Activated T-cell treated with anti-CD3 and anti-CD28 coated beads, Interleukin-2, amount 50 U/mL, for 4 hours (primary cell): ENCODE measurements at regions not wholly inside any gene's neighbourhood (a gene's known extent, or its start where the extent isn't known, plus 50 kb on each side); places are given as distances from the start of the nearest gene placed in this dataset.

Experiments
- ATAC-seq, 2 donors: fragments of 200-7000 bp; cut with Tn5 transposase; one replicate each; pipeline ENCODE4 v1.10.0; 2021
- DNase-seq: peaks from one replicate; pipeline ENCODE4 v3.0.0-alpha.2; 2020
- H3K27me3 Mint-ChIP-seq: one replicate; pipeline ENCODE4 v1.8.0; 2021; ENCODE audit warnings: low read depth, mixed read lengths
- H3K36me3 Mint-ChIP-seq: one replicate; pipeline ENCODE4 v1.8.0; 2022; ENCODE audit warnings: mixed read lengths; ENCODE audit not compliant: insufficient read depth
- H3K4me1 Mint-ChIP-seq: one replicate; pipeline ENCODE4 v1.8.0; 2021; ENCODE audit warnings: low read depth, mixed read lengths
- H3K4me3 Mint-ChIP-seq: one replicate; pipeline ENCODE4 v1.8.0; 2021; ENCODE audit warnings: mild to moderate bottlenecking, moderate library complexity, mixed read lengths
- H3K9me3 Mint-ChIP-seq: one replicate; pipeline ENCODE4 v1.8.0; 2021; ENCODE audit warnings: mixed read lengths

GRCh38 chr4:164531336-164531735, 222.6 kb upstream of the SMIM31 start:
- H3K36me3 Mint-ChIP-seq = no peaks in the 10 kb centered on the region
- no peaks in the 10 kb centered on the region for H3K9me3 Mint-ChIP-seq
- no peak overlapping the region for H3K4me3 Mint-ChIP-seq
- DNase-seq (no peak), ATAC-seq (no peak)
- H3K27me3 Mint-ChIP-seq = no peaks in the 10 kb centered on the region
- no peaks in the 10 kb centered on the region for H3K4me1 Mint-ChIP-seq

- Mint-ChIP-seq H3K9me3 (peaks cover 10% of the 10 kb centered on the region), H3K4me3 (no peak overlapping the region), H3K27me3 (peaks cover 2% of the 10 kb centered on the region), H3K4me1 (no peaks in the 10 kb centered on the region), H3K36me3 (no peaks in the 10 kb centered on the region)
- ATAC-seq = no peak
- no peak for DNase-seq
These were observed 217.1 kb upstream of the SMIM31 start for GRCh38 chr4:164536814-164537213.

GRCh38 chr4:164538097-164538496, 215.8 kb upstream of the SMIM31 start:
- Mint-ChIP-seq H3K4me3 (no peak overlapping the region), H3K27me3 (peaks cover 2% of the 10 kb centered on the region), H3K36me3 (no peaks in the 10 kb centered on the region), H3K9me3 (peaks cover 10% of the 10 kb centered on the region), H3K4me1 (no peaks in the 10 kb centered on the region)
- ATAC-seq = no peak
- no peak for DNase-seq

GRCh38 chr4:164540987-164541386, 212.9 kb upstream of the SMIM31 start:
- Mint-ChIP-seq H3K9me3 (peaks cover 10% of the 10 kb centered on the region), H3K4me1 (no peaks in the 10 kb centered on the region), H3K36me3 (no peaks in the 10 kb centered on the region), H3K4me3 (no peak overlapping the region), H3K27me3 (peaks cover 2% of the 10 kb centered on the region)
- no peak for ATAC-seq
- no peak for DNase-seq

- H3K36me3 Mint-ChIP-seq = no peaks in the 10 kb centered on the region
- H3K9me3 Mint-ChIP-seq = peaks cover 10% of the 10 kb centered on the region
- DNase-seq = no peak
- H3K4me3 Mint-ChIP-seq = no peak overlapping the region
- H3K4me1 Mint-ChIP-seq = no peaks in the 10 kb centered on the region
- ATAC-seq = no peak
- peaks cover under 1% of the 10 kb centered on the region for H3K27me3 Mint-ChIP-seq
These were observed 211.5 kb upstream of the SMIM31 start for GRCh38 chr4:164542431-164542830.

- DNase-seq (no peak), ATAC-seq (no peak)
- Mint-ChIP-seq H3K36me3 (no peaks in the 10 kb centered on the region), H3K27me3 (no peaks in the 10 kb centered on the region), H3K9me3 (peaks cover 4% of the 10 kb centered on the region), H3K4me3 (no peak overlapping the region), H3K4me1 (no peaks in the 10 kb centered on the region)
These were observed 202.8 kb upstream of the SMIM31 start for GRCh38 chr4:164550989-164551712.

- ATAC-seq (no peak), DNase-seq (no peak)
- Mint-ChIP-seq H3K27me3 (no peaks in the 10 kb centered on the region), H3K4me1 (no peaks in the 10 kb centered on the region), H3K36me3 (no peaks in the 10 kb centered on the region), H3K9me3 (peaks cover 4% of the 10 kb centered on the region), H3K4me3 (no peak overlapping the region)
These were observed 202.3 kb upstream of the SMIM31 start for GRCh38 chr4:164551713-164552040.

- Mint-ChIP-seq H3K9me3 (peaks cover 7% of the 10 kb centered on the region), H3K4me1 (no peaks in the 10 kb centered on the region), H3K36me3 (no peaks in the 10 kb centered on the region), H3K4me3 (no peak overlapping the region), H3K27me3 (no peaks in the 10 kb centered on the region)
- DNase-seq = no peak
- ATAC-seq = no peak
These were observed 182.1 kb upstream of the SMIM31 start for GRCh38 chr4:164571593-164572390.

GRCh38 chr4:164572877-164573279, 181.1 kb upstream of the SMIM31 start:
- H3K9me3 Mint-ChIP-seq = peaks cover 7% of the 10 kb centered on the region
- no peak for ATAC-seq
- H3K4me3 Mint-ChIP-seq = no peak overlapping the region
- H3K27me3 Mint-ChIP-seq = no peaks in the 10 kb centered on the region
- H3K36me3 Mint-ChIP-seq = no peaks in the 10 kb centered on the region
- DNase-seq = no peak
- H3K4me1 Mint-ChIP-seq = no peaks in the 10 kb centered on the region

GRCh38 chr4:164575861-164576260, 178.1 kb upstream of the SMIM31 start:
- H3K4me3 Mint-ChIP-seq = no peak overlapping the region
- no peaks in the 10 kb centered on the region for H3K36me3 Mint-ChIP-seq
- no peaks in the 10 kb centered on the region for H3K9me3 Mint-ChIP-seq
- H3K4me1 Mint-ChIP-seq = no peaks in the 10 kb centered on the region
- H3K27me3 Mint-ChIP-seq = no peaks in the 10 kb centered on the region
- no peak for ATAC-seq
- no peak for DNase-seq

- Mint-ChIP-seq H3K4me1 (no peaks in the 10 kb centered on the region), H3K36me3 (no peaks in the 10 kb centered on the region), H3K9me3 (peaks cover 1% of the 10 kb centered on the region), H3K27me3 (no peaks in the 10 kb centered on the region), H3K4me3 (no peak overlapping the region)
- ATAC-seq (no peak), DNase-seq (no peak)
These were observed 174.5 kb upstream of the SMIM31 start for GRCh38 chr4:164579270-164579942.

GRCh38 chr4:164591666-164592065, 162.3 kb upstream of the SMIM31 start:
- DNase-seq (no peak), ATAC-seq (no peak)
- no peak overlapping the region for H3K4me3 Mint-ChIP-seq
- H3K9me3 Mint-ChIP-seq = peaks cover 5% of the 10 kb centered on the region
- no peaks in the 10 kb centered on the region for H3K36me3 Mint-ChIP-seq
- no peaks in the 10 kb centered on the region for H3K4me1 Mint-ChIP-seq
- no peaks in the 10 kb centered on the region for H3K27me3 Mint-ChIP-seq

GRCh38 chr4:164595751-164596150, 158.2 kb upstream of the SMIM31 start:
- ATAC-seq = no peak
- no peaks in the 10 kb centered on the region for H3K9me3 Mint-ChIP-seq

GRCh38 chr4:164596318-164596878, 157.5 kb upstream of the SMIM31 start:
- Mint-ChIP-seq H3K4me1 (no peaks in the 10 kb centered on the region), H3K9me3 (no peaks in the 10 kb centered on the region)
- no peak for DNase-seq

More at GRCh38 chr4:164595751-164596150, 158.2 kb upstream of the SMIM31 start:
- Mint-ChIP-seq H3K36me3 (no peaks in the 10 kb centered on the region), H3K4me3 (no peak overlapping the region), H3K4me1 (no peaks in the 10 kb centered on the region), H3K27me3 (no peaks in the 10 kb centered on the region)
- DNase-seq = no peak

More at GRCh38 chr4:164596318-164596878, 157.5 kb upstream of the SMIM31 start:
- Mint-ChIP-seq H3K36me3 (no peaks in the 10 kb centered on the region), H3K27me3 (no peaks in the 10 kb centered on the region), H3K4me3 (no peak overlapping the region)
- no peak for ATAC-seq
